VCaP (cell line): ENCODE measurements at regions not wholly inside any gene's neighbourhood (a gene's known extent, or its start where the extent isn't known, plus 50 kb on each side); places are given as distances from the start of the nearest gene placed in this dataset.
"Not testable (repeated sequence)": the region's sequence is repeated elsewhere in the genome, so short reads cannot be mapped to it uniquely, and the experiment has no call there.

Experiments
- H3K27ac ChIP-seq: fragments of 450-650 bp; 2 replicates; pipeline ENCODE4 v1.5.1; 2017
- TF ChIP-seq, protein P1 (sequence below): fragments of 450-650 bp; conservative IDR thresholded peaks from 2 replicates; pipeline ENCODE4 v1.5.1; 2017; ENCODE audit warnings: mild to moderate bottlenecking, moderate library complexity

DNA sequence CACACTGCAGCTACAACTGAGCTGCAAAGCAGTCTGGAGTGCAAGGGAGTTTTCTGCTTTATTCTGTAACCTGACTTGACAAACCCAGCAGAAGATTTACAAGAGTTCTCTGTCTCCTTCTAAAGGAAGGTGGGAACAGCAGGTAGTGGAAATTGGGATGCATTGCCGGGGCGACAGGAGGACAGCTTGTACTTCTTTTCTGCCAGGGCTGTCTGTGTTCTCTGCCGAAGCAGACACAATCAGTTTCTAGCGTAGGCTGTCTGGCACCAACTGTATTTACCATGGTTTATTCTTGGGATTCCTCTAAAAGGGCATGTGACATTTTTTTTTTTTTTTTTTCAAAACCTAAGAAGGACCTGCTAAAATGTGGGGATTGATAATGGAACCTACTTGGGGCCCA, 190.8 kb upstream of the GK2 start:
- TF ChIP-seq, protein P1, sequence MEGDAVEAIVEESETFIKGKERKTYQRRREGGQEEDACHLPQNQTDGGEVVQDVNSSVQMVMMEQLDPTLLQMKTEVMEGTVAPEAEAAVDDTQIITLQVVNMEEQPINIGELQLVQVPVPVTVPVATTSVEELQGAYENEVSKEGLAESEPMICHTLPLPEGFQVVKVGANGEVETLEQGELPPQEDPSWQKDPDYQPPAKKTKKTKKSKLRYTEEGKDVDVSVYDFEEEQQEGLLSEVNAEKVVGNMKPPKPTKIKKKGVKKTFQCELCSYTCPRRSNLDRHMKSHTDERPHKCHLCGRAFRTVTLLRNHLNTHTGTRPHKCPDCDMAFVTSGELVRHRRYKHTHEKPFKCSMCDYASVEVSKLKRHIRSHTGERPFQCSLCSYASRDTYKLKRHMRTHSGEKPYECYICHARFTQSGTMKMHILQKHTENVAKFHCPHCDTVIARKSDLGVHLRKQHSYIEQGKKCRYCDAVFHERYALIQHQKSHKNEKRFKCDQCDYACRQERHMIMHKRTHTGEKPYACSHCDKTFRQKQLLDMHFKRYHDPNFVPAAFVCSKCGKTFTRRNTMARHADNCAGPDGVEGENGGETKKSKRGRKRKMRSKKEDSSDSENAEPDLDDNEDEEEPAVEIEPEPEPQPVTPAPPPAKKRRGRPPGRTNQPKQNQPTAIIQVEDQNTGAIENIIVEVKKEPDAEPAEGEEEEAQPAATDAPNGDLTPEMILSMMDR: no peak
- peak overlapping the region; percentile 61 for H3K27ac ChIP-seq

DNA sequence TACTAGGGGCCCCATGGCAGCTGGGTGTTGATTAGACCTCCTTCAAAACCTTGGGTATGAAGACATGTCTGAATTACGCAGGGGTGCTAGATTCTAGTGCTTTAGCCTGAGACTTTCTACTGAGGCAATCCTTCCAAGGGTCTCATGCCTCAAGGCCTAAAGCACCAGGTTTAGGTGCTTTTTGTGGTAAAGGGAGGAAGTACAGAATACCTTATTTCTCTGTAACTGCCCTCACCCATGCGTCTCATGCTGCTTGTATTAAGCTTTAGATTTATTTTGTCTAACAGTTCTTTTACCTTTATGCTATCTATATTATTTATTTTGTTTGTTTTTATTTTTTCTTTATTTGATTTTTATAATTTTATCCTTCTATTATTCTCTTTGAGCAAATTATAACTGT, 190.2 kb upstream of the GK2 start:
- H3K27ac ChIP-seq: peak overlapping the region; percentile 61
- TF ChIP-seq, protein P1: no peak

DNA sequence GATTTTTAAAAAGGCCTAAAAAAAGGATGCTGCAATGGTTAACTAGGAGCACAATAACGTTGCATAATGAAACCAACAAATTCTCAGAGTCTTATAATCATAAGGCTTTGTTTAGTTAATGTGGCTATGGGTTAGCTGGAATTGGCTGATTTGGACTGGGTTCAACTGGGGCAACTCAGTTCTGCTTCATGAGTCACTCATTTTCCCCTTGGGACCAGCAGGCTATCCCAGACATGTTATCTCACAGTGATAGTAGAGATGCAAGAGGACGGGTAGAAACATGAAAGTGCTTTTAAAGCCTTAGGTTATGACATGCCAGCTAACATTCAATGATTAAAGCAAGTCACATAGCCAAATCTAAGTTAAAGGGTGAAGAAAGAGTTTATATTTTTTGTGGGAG, 189.2 kb upstream of the GK2 start:
- no peak overlapping the region for H3K27ac ChIP-seq
- TF ChIP-seq, protein P1: no peak

DNA sequence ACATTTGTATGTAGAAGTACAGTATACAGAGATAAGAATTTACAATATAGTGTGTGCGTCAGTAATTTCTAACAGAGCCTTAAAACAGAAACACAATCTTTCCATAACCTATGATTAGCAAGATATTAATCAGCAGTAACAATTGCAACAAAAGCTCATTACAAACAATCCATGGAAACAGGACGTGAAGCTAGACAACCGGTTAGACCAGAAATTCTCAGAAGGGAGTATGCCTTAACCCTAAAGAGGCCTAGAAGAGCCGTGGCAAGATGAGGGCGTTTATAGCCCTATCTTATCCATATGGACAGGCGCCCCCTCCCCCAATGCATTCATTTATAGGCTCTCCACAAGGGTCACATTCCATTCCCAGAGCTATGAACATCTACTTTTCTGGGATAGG, 184.2 kb upstream of the GK2 start:
- peak overlapping the region; percentile 78 for H3K27ac ChIP-seq

DNA sequence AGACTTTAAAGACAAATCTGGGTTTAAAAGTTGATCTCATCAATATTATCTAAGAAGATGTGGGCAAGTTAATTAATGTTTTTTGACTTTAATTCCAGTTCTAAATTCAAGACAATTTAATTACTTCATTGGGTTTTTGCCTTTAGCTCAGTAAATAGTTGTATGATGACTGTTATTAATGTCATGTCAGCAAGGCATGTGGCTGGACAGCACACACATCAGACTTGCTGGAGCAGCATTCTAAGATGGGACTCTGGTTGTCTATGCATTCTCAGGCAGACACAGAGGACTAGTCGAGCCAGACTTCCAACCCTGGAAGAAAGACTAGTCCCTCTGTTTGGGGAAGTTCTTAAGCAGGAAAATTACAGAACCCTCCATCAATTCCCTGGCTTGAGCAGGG, 180.7 kb upstream of the GK2 start:
- H3K27ac ChIP-seq: no peak overlapping the region
- TF ChIP-seq, protein P1: no peak

DNA sequence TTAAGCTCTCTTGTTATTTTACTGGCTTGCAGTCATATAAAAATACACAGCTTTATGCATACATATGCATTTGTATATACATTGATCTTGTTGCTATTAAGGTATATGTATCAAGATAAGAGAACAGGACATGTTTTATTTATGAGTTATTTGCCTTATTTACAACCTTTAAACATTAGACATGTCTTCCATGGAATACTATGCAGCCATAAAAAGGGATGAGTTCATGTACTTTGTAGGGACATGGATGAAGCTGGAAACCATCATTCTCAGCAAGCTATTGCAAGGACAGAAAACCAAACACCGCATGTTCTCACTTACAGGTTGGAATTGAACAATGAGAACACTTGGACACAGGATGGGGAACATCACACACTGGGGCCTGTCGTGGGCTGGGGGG, 179.2 kb upstream of the GK2 start:
- not testable (repeated sequence) for H3K27ac ChIP-seq

DNA sequence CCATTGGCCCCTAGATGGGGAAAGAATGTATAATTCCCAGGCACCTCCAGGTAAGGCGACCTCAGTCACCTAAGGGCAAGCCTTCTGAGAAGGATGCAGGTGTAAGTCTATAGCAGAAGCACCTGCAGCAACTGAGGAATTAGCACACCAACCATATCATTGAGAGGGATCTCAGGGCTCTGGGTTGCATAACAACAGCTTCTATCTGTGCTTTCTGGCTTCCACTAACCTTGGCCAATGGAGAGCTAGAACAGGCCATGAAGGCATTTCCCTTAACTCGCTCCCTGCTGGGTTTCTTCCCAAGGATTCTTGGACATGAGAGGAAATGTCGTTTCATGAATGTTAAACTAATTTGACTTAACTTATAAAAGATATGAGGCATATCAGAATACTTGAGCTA, 177.8 kb upstream of the GK2 start:
- TF ChIP-seq, protein P1: no peak
- no peak overlapping the region for H3K27ac ChIP-seq

DNA sequence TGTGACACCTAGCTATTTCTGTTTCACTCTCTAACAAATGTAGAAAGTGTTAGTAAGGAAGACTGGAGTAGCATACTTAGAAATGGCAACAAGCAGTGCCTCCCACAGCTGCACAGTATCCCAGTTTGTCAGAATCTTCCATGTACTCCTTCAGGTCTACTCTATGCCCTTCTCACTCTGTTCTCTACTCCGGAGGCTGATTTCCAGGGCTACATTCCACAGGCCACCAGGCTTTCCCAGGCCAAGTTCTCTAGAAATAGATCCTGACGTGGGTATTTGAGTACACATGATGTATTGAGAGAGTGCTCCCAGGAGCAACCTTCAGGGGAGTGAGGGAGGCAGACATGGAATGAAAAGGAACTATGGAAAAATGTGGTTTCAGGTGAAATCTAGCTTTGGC, 177.3 kb upstream of the GK2 start:
- TF ChIP-seq, protein P1: no peak

DNA sequence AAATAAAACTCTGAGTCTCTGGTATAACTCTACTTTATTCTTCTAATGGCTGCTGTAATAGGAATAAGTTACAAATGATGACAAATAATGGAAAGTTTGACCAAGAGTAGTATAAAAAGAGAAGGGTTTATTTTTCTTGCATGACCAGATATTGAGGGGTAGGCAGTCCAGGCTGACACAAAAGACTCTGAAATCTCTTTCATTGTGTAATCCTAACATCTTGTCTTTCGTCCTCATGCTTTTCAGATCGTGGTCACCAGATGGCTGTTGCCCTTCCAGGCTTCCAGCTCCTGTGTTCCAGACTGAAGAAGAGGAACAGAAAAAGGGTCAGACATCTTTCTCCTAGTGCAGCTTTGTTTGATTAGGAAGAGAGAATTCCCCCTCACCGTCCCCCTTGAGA, 176.9 kb upstream of the GK2 start:
- TF ChIP-seq, protein P1: no peak
- no peak overlapping the region for H3K27ac ChIP-seq

More for the DNA sequence above, 177.3 kb upstream of the GK2 start:
- H3K27ac ChIP-seq: no peak overlapping the region
